ENCODE measurements at regions not wholly inside any gene's neighbourhood (a gene's known extent, or its start where the extent isn't known, plus 50 kb on each side); places are given as distances from the start of the nearest gene placed in this dataset.

GRCh38 chr12:67425394-67425793, 156.2 kb downstream of the CAND1 start:
- in situ Hi-C loops (cut with MboI; ENCODE audit: low sequenced_read_pairs), result no loop called here

- in situ Hi-C loops (cut with MboI; ENCODE audit: low sequenced_read_pairs), result no loop called here
Measured at GRCh38 chr12:67426067-67426466, 156.9 kb downstream of the CAND1 start.

GRCh38 chr12:67427336-67427735, 158.2 kb downstream of the CAND1 start:
- in situ Hi-C loops (cut with MboI; ENCODE audit: low sequenced_read_pairs), result no loop called here

- in situ Hi-C loops (cut with MboI; ENCODE audit: low sequenced_read_pairs), result no loop called here
Measured at GRCh38 chr12:67428431-67428830, 159.3 kb downstream of the CAND1 start.

- in situ Hi-C loops (cut with MboI; ENCODE audit: low sequenced_read_pairs), result no loop called here
Measured at GRCh38 chr12:67430708-67431335, 161.7 kb downstream of the CAND1 start.

GRCh38 chr12:67431411-67432020, 162.4 kb downstream of the CAND1 start:
- in situ Hi-C loops (cut with MboI; ENCODE audit: low sequenced_read_pairs), result no loop called here

GRCh38 chr12:67433385-67434175, 164.4 kb downstream of the CAND1 start:
- in situ Hi-C loops (cut with MboI; ENCODE audit: low sequenced_read_pairs), result no loop called here

GRCh38 chr12:67434671-67435370, 165.7 kb downstream of the CAND1 start:
- in situ Hi-C loops (cut with MboI; ENCODE audit: low sequenced_read_pairs), result no loop called here

GRCh38 chr12:67436230-67436629, 167.1 kb downstream of the CAND1 start:
- in situ Hi-C loops (cut with MboI; ENCODE audit: low sequenced_read_pairs), result no loop called here

GRCh38 chr12:67437011-67437410, 167.9 kb downstream of the CAND1 start:
- in situ Hi-C loops (cut with MboI; ENCODE audit: low sequenced_read_pairs), result no loop called here

- in situ Hi-C loops (cut with MboI; ENCODE audit: low sequenced_read_pairs), result no loop called here
Measured at GRCh38 chr12:67439611-67440010, 170.5 kb downstream of the CAND1 start.

- in situ Hi-C loops (cut with MboI; ENCODE audit: low sequenced_read_pairs), result no loop called here
Measured at GRCh38 chr12:67441736-67442346, 172.7 kb downstream of the CAND1 start.

GRCh38 chr12:67442347-67442841, 173.2 kb downstream of the CAND1 start:
- in situ Hi-C loops (cut with MboI; ENCODE audit: low sequenced_read_pairs), result no loop called here

GRCh38 chr12:67442896-67443295, 173.7 kb downstream of the CAND1 start:
- in situ Hi-C loops (cut with MboI; ENCODE audit: low sequenced_read_pairs), result no loop called here

GRCh38 chr12:67444542-67444941, 175.4 kb downstream of the CAND1 start:
- in situ Hi-C loops (cut with MboI; ENCODE audit: low sequenced_read_pairs), result no loop called here

GRCh38 chr12:67446716-67447115, 177.6 kb downstream of the CAND1 start:
- in situ Hi-C loops (cut with MboI; ENCODE audit: low sequenced_read_pairs), result no loop called here

GRCh38 chr12:67447180-67447579, 178.0 kb downstream of the CAND1 start:
- in situ Hi-C loops (cut with MboI; ENCODE audit: low sequenced_read_pairs), result no loop called here

GRCh38 chr12:67449591-67450052, 180.5 kb downstream of the CAND1 start:
- in situ Hi-C loops (cut with MboI; ENCODE audit: low sequenced_read_pairs), result no loop called here

- in situ Hi-C loops (cut with MboI; ENCODE audit: low sequenced_read_pairs), result no loop called here
Measured at GRCh38 chr12:67450441-67450840, 181.3 kb downstream of the CAND1 start.

- in situ Hi-C loops (cut with MboI; ENCODE audit: low sequenced_read_pairs), result no loop called here
Measured at GRCh38 chr12:67451206-67451605, 182.0 kb downstream of the CAND1 start.

Measured in HL-60/S4 (cell line).